GM13977 (cell line): ENCODE measurements at regions not wholly inside any gene's neighbourhood (a gene's known extent, or its start where the extent isn't known, plus 50 kb on each side); places are given as distances from the start of the nearest gene placed in this dataset.

Experiments used
- DNase-seq: peaks from one replicate; pipeline ENCODE4 v3.0.0; 2012; ENCODE audit warnings: low spot score
- CTCF ChIP-seq: IDR thresholded peaks from 2 replicates; pipeline ENCODE4 v1.5.1; 2012; ENCODE audit warnings: mild to moderate bottlenecking, control low read depth; ENCODE audit not compliant: insufficient read depth; ENCODE audit errors: extremely low read depth, missing control alignments
- in situ Hi-C: fragments of 300-500 bp; cut with MboI; formaldehyde crosslinking; loops from one replicate; pipeline ENCODE4 v1.12.0; 2022; ENCODE audit warnings: low sequenced_read_pairs, low pct_unique_long_range_greater_than_20kb, mixed read lengths, inconsistent platforms; ENCODE audit not compliant: unreplicated experiment

DNA sequence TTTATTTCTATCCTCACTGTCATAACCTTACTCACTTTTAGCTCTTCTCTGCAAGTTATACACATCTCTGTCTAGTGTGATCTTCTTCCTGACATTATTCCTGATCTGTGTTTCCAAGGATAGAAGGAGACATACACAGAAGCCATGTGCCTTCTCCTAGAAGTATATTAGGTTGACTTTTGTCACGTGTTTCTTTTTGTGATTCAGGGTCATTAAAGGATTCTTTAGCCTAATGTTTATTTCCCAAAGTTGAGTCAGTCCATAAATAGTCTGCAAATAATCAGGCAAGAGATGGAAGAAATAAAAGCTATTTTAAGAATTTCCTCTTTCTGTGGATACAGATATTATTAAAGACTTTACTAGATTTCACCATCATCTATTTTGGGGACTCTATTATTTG, 214.1 kb upstream of the GOT2 start:
- no peak for TF ChIP-seq CTCF
- in situ Hi-C loops, result no loop called here
- no peak for DNase-seq

DNA sequence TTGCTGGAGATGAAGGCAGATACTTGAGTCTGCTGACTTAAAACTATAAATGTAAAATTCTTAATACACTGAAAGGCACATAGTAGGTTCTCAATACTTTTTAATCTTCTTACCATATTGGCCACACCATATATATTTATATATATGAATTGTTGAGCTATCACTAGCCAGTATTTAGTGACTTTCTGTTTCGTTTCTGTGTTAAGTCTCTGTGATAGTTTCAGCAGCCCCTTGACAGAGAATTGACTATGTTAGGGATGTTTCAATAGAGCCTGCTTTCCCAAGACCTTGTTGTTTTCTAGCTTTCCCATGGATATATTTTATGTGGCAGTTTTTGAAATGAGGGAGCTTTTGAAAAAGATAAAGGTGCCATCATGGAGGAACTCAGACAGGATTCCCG, 206.5 kb upstream of the GOT2 start:
- peak; percentile 10 for DNase-seq
- in situ Hi-C loops, result no loop called here
- TF ChIP-seq CTCF, result no peak

- TF ChIP-seq CTCF, result no peak
- no peak for DNase-seq
- in situ Hi-C loops, result no loop called here
These were observed 204.7 kb upstream of the GOT2 start for GRCh38 chr16:58938811-58939210.

GRCh38 chr16:58937661-58938060, 203.5 kb upstream of the GOT2 start:
- no peak for TF ChIP-seq CTCF
- DNase-seq, result no peak
- in situ Hi-C loops, result no loop called here

DNA sequence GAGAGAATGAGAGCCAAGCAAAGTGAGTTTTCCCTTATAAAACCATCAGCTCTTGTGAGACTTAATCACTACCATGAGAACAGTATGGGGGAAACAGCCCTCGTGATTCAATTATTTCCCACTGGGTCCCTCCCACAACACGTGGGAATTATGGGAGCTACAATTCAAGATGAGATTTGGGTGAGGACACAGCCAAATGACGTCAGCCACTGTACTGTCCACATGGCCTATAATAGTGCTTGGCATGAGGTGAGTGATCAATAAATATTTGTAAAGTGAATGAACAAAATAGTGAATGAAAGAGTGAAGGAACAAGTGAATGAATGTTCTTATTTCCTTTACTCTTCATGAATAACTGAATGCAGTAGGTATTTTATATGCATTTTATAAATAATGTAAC, 199.1 kb upstream of the GOT2 start:
- TF ChIP-seq CTCF, result no peak
- in situ Hi-C loops, result no loop called here
- no peak for DNase-seq

- in situ Hi-C loops, result no loop called here
- no peak for TF ChIP-seq CTCF
These were observed 197.3 kb upstream of the GOT2 start for GRCh38 chr16:58931436-58931835.

GRCh38 chr16:58923094-58923493, 189.0 kb upstream of the GOT2 start:
- in situ Hi-C loops, result no loop called here
- TF ChIP-seq CTCF, result no peak
- no peak for DNase-seq

More at GRCh38 chr16:58931436-58931835, 197.3 kb upstream of the GOT2 start:
- no peak for DNase-seq
